Keratinocyte (primary cell): ENCODE measurements at regions not wholly inside any gene's neighbourhood (a gene's known extent, or its start where the extent isn't known, plus 50 kb on each side); places are given as distances from the start of the nearest gene placed in this dataset.

Source experiments
- DNase-seq: peaks from one replicate; pipeline ENCODE4 v3.0.0-alpha.2; 2011; ENCODE audit warnings: low read depth, missing footprints, low spot score
- FAIRE-seq: peaks from 2 replicates; lab custom pipeline; 2011; peaks lifted over from hg19 to GRCh38; lab: Jason Lieb, UNC
- H2AFZ ChIP-seq: 2 replicates; pipeline ENCODE4 v1.6.0; 2012; ENCODE audit warnings: low read length, control low read depth, inconsistent platforms; ENCODE audit not compliant: control insufficient read depth
- H3K27ac ChIP-seq: 2 replicates; pipeline ENCODE4 v1.5.1; 2011; ENCODE audit warnings: low read length; ENCODE audit not compliant: control insufficient read depth, insufficient read depth
- H3K27me3 ChIP-seq: 3 replicates; pipeline ENCODE4 v1.6.0; 2011; ENCODE audit warnings: low read length; ENCODE audit not compliant: control insufficient read depth, insufficient read depth; ENCODE audit errors: extremely low read depth
- H3K36me3 ChIP-seq, 2 experiments: 2 replicates in 1 of 2; 3 replicates in 1 of 2; pipeline ENCODE4 v1.5.1; 2011; ENCODE audit warnings: low read length in 2 of 2, mild to moderate bottlenecking in 1 of 2; ENCODE audit not compliant: control insufficient read depth in 2 of 2, insufficient read depth in 2 of 2; ENCODE audit errors: extremely low read depth in 1 of 2
- H3K4me1 ChIP-seq: 3 replicates; pipeline ENCODE4 v1.5.1; 2011; ENCODE audit warnings: low read length; ENCODE audit not compliant: control insufficient read depth, insufficient read depth; ENCODE audit errors: extremely low read depth
- H3K4me2 ChIP-seq: 3 replicates; pipeline ENCODE4 v1.6.0; 2011; ENCODE audit warnings: low read depth, low read length; ENCODE audit not compliant: control insufficient read depth, insufficient read depth; ENCODE audit errors: extremely low read depth
- H3K4me3 ChIP-seq, 3 experiments: fragments of 200-600 bp in 1 of 3; sonication (generic) in 1 of 3; 2 replicates in 2 of 3; 3 replicates in 1 of 3; pipeline ENCODE4 v1.5.1; 2011 to 2016; ENCODE audit warnings: low read length in 3 of 3, mild to moderate bottlenecking in 3 of 3, control low read depth in 2 of 3, inconsistent platforms in 1 of 3, low read depth in 1 of 3, mixed read lengths in 1 of 3, mixed run types in 1 of 3, moderate library complexity in 1 of 3; ENCODE audit not compliant: control insufficient read depth in 2 of 3, insufficient read depth in 2 of 3; ENCODE audit errors: extremely low read depth in 1 of 3
- H3K79me2 ChIP-seq: 2 replicates; pipeline ENCODE4 v1.6.0; 2012; ENCODE audit warnings: low read length; ENCODE audit not compliant: control insufficient read depth, insufficient read depth
- H3K9ac ChIP-seq: 3 replicates; pipeline ENCODE4 v1.6.0; 2011; ENCODE audit warnings: low read length; ENCODE audit not compliant: control insufficient read depth, insufficient read depth; ENCODE audit errors: extremely low read depth
- H3K9me1 ChIP-seq: 3 replicates; pipeline ENCODE4 v1.6.0; 2011; ENCODE audit warnings: low read length; ENCODE audit not compliant: control insufficient read depth, insufficient read depth; ENCODE audit errors: extremely low read depth
- H3K9me3 ChIP-seq: 2 replicates; pipeline ENCODE4 v1.5.1; 2012; ENCODE audit warnings: low read depth, low read length; ENCODE audit not compliant: control insufficient read depth
- H4K20me1 ChIP-seq: 3 replicates; pipeline ENCODE4 v1.6.0; 2011; ENCODE audit warnings: low read length; ENCODE audit not compliant: control insufficient read depth, insufficient read depth; ENCODE audit errors: extremely low read depth
- CTCF ChIP-seq, 3 experiments: IDR thresholded peaks in 1 of 3; conservative IDR thresholded peaks in 1 of 3; optimal IDR thresholded peaks in 1 of 3; 2 replicates in 2 of 3; 3 replicates in 1 of 3; pipeline versions ENCODE3 to v1.5.1; 2011; ENCODE audit warnings: low read length in 3 of 3, mild to moderate bottlenecking in 3 of 3, moderate library complexity in 2 of 3, control low read depth in 1 of 3, inconsistent platforms in 1 of 3; ENCODE audit not compliant: insufficient read depth in 2 of 3; ENCODE audit errors: extremely low read depth in 1 of 3
- EZH2 ChIP-seq: IDR thresholded peaks from one replicate; pipeline ENCODE4 v1.6.1; 2012; ENCODE audit warnings: inconsistent platforms, mild to moderate bottlenecking, low read length, moderate library complexity
- dilution Hi-C: fragments of 300-500 bp; cut with MboI; formaldehyde crosslinking; loops from one replicate; pipeline ENCODE4 v1.7.0; 2020; ENCODE audit warnings: low sequenced_read_pairs; ENCODE audit not compliant: extremely low pct_ligation_motif_present

- H3K27me3 ChIP-seq = no peaks in the 10 kb centered on the region
- dilution Hi-C loops = no loop called here
- no peaks in the 10 kb centered on the region for H3K36me3 ChIP-seq
- H3K4me1 ChIP-seq = no peaks in the 10 kb centered on the region
- no peak overlapping the region for H2AFZ ChIP-seq
- no peaks in the 10 kb centered on the region for H3K9me3 ChIP-seq
- DNase-seq (no peak), FAIRE-seq (no peak)
- no peak overlapping the region for H3K4me2 ChIP-seq
- no peak overlapping the region for H3K9ac ChIP-seq
- no peaks in the 10 kb centered on the region for H3K79me2 ChIP-seq
- H4K20me1 ChIP-seq = no peaks in the 10 kb centered on the region
- no peak overlapping the region for H3K27ac ChIP-seq
- H3K9me1 ChIP-seq = no peaks in the 10 kb centered on the region
- H3K4me3 ChIP-seq = no peak overlapping the region
- TF ChIP-seq EZH2 (no peak), CTCF (optimal IDR thresholded peaks at IDR 0.05 in 1 of 3, IDR thresholded peaks at IDR 0.05 in 1 of 3, conservative IDR thresholded peaks at IDR 0.05 in 1 of 3; ENCODE audit: extremely low read depth in 1 of 3, insufficient read depth in 2 of 3, low read length in 3 of 3) (no peak)
Measured at GRCh38 chr7:57789130-57789529, 339.2 kb downstream of the ZNF716 start.

- Histone ChIP-seq H3K79me2 (no peaks in the 10 kb centered on the region), H3K9ac (no peak overlapping the region), H2AFZ (no peak overlapping the region), H3K27me3 (no peaks in the 10 kb centered on the region), H4K20me1 (no peaks in the 10 kb centered on the region), H3K36me3 (no peaks in the 10 kb centered on the region), H3K4me2 (no peak overlapping the region), H3K4me1 (no peaks in the 10 kb centered on the region), H3K4me3 (no peak overlapping the region), H3K9me3 (peaks cover 5% of the 10 kb centered on the region), H3K9me1 (no peaks in the 10 kb centered on the region), H3K27ac (no peak overlapping the region)
- dilution Hi-C loops = no loop called here
- FAIRE-seq (no peak), DNase-seq (no peak)
- TF ChIP-seq EZH2 (no peak), CTCF (optimal IDR thresholded peaks at IDR 0.05 in 1 of 3, IDR thresholded peaks at IDR 0.05 in 1 of 3, conservative IDR thresholded peaks at IDR 0.05 in 1 of 3; ENCODE audit: extremely low read depth in 1 of 3, insufficient read depth in 2 of 3, low read length in 3 of 3) (no peak)
Measured at GRCh38 chr7:57819491-57819981, 369.6 kb downstream of the ZNF716 start.
